ENCODE measurements at regions not wholly inside any gene's neighbourhood (a gene's known extent, or its start where the extent isn't known, plus 50 kb on each side); places are given as distances from the start of the nearest gene placed in this dataset.
"Not testable (repeated sequence)": the region's sequence is repeated elsewhere in the genome, so short reads cannot be mapped to it uniquely, and the experiment has no call there.

DNA sequence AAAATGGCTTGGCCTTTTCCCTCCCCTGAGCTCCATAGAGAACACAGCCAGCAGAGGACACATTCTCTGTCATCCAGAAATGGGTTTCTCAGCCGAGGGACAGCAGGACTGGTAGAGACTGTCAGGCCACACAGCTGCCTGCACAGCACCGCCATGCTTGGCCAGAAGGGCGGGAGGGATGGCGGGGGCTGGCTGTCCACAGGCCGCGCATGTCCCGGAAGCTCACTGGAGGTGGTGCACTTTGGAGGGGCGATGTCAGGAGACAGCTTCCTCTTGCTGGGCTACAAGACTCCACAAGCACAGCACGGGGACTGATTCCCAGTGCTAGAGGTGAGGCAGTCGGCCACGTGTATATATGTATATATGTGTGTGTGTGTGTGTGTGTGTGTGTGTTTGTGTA lies 125.3 kb downstream of the GOLGA6L4 start:
- DNase-seq (ENCODE audit: low read depth in 3 of 3): not testable (repeated sequence)

DNA sequence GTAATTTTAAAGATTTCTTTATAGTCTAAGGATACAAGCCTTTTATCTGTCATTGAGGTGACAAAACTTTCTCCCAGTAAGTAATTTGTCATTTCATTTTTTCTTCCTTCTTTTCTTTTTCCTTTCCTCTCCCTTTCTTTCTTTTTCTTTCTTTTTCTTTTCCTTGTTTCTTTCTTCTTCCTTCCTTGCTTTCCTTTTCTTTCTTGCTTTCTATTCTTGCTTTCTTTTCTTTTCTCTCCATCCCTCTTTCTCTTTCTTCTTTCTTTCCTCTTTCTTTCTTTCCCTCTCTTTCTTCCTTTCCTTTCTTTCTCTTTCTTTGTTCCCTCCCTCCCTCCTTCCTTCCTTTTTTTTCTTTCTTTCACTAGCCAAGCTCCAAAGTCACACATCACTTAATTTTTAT lies 148.8 kb downstream of the GOLGA6L4 start:
- not testable (repeated sequence) for DNase-seq (ENCODE audit: low read depth in 3 of 3)

DNA sequence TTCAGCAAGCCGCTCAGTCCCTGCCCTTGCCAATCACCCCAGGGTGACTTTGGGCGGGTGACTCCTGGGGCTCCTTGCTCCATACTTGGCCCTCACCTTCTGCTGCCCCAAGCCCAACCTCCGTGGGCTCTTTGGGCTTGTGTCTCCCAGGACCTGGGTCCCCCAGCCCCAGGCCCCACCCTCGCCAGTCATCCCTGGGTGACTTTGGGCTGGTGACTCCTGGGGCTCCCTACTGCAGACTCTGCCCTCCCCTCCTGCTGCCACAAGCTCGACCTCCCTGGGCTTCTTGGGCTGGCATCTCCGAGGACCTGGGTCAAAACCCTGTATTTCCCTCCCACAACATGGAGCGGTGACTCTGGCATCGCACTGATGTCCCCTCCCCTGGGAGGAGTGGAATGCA lies 151.5 kb downstream of the GOLGA6L4 start:
- DNase-seq (ENCODE audit: low read depth in 3 of 3): no peak

DNA sequence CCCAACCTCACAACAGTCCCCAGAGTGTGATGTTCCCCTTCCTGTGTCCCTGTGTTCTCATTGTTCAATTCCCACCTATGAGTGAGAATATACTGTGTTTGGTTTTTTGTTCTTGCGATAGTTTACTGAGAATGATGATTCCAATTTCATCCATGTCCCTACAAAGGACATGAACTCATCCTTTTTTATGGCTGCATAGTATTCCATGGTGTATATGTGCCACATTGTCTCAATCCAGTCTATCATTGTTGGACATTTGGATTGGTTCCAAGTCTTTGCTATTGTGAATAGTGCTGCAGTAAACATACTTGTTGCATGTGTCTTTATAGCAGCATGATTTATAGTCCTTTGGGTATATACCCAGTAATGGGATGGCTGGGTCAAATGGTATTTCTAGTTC lies 152.6 kb downstream of the GOLGA6L4 start:
- DNase-seq (ENCODE audit: low read depth in 3 of 3): not testable (repeated sequence)

DNA sequence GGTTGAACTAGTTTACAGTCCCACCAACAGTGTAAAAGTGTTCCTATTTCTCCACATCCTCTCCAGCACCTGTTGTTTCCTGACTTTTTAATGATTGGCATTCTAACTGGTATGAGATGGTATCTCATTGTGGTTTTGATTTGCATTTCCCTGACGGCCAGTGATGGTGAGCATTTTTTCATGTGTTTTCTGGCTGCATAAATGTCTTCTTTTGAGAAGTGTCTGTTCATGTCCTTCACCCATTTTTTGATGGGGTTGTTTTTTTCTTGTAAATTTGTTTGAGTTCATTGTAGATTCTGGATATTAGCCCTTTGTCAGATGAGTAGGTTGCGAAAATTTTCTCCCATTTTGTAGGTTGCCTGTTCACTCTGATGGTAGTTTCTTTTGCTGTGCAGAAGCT lies 153.1 kb downstream of the GOLGA6L4 start:
- DNase-seq (ENCODE audit: low read depth in 3 of 3): not testable (repeated sequence)

DNA sequence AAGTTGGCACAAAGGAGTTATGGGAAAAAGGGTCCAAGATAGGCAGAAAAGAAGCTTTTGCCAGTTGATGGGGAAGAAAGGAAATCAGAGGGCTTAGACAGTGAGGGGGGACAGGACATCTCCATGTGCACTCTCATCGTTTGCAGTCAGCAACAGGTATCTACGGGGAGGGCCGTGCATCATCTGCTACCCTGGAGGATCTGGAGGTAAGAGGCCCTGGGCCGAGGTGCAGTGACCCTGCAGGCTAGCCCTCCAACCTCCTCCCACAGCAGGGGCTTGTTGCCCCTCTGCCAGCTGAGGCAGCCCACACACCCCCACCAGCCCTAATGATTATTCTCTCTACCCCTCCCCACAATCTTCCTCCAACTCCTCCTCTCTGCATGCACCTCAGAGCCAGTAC lies 154.8 kb downstream of the GOLGA6L4 start:
- DNase-seq (ENCODE audit: low read depth in 3 of 3): not testable (repeated sequence)

DNA sequence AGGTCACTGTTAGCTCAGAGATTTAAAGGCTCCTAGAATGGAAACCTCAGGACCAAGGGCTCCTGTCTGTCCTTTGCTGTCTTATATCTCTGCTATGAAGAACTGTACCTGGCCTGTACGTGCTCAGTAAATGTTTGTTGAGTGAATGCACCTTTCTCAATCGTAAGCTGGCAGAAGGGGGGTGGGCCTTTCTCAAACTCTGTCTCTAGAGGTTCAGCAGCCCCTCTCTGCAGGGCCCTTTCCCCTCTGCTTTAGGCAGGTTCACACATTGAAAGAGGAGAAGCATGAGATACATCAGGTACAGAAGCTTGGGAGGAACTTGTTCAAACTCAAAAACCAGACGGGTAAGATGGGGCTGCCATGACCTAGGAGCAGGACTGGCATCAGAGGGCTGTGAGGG lies 155.6 kb downstream of the GOLGA6L4 start:
- no peak for DNase-seq (ENCODE audit: low read depth in 3 of 3)

DNA sequence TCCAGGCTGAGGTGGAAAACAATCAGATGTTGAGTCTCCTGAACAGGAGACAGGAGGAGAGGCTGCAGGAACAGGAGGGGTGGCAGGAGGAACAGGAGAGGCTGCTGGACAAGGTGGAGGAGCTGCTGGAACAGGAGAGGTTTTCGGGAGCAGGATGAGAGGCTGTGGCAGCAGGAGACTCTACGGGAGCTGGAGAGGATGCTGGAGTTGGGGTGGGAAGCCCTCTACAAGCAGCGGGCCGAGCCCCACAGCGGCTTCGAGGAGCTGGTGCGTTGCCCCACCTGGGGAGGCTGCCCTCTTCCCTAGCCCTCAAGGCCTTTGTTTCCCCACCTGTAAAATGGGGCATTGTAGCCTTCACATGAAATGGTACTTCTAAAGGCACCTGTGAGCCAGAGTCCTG lies 156.4 kb downstream of the GOLGA6L4 start:
- DNase-seq (ENCODE audit: low read depth in 3 of 3): not testable (repeated sequence)

DNA sequence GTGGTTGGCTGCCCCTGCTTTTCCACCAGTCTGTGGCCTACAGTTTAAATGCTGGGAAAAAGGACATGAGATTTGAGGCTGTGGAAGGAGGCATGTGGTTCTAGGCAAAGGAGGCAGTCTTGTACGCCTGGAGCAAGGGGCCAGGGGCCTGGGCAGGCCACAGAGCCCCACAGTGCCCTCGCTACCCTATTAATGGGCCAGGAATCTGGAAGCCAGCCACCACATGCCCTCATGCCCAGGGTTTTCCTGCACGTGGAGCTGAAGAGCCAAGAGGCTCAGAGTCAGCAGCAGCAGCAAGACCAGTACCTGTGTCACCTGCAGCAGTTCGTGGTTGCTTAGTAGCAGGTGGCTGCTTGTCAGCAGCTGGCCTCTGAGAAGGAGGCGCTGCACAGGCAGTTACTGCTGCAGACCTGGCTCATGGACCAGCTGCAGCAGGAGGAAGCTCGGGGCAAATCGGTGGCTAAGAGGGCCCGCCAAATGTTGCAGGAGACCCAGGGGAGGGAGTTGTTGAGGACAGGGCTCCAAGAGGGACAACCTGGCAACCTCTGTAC lies 157.9 kb downstream of the GOLGA6L4 start:
- DNase-seq (ENCODE audit: low read depth in 3 of 3): not testable (repeated sequence)

DNA sequence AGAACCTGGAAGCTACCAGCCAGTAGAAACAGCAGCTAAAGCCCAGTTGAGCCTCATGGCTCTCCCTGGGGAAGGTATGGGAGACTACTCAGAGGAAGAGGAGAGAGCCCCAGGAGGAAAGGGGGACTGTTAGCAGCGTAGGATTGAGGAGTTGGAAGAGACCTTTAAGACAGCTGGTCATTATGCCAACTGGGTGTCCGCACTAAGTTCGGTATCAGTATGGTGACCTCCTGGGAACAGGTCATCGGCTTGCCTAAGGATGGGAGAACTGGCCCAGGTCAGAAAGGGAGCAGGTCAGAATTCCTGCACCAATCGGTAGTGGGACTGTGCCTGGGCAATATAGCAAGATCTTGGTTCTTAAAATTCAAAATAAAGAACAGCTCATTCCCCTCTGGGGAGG lies 158.4 kb downstream of the GOLGA6L4 start:
- DNase-seq (ENCODE audit: low read depth in 3 of 3): not testable (repeated sequence)

DNA sequence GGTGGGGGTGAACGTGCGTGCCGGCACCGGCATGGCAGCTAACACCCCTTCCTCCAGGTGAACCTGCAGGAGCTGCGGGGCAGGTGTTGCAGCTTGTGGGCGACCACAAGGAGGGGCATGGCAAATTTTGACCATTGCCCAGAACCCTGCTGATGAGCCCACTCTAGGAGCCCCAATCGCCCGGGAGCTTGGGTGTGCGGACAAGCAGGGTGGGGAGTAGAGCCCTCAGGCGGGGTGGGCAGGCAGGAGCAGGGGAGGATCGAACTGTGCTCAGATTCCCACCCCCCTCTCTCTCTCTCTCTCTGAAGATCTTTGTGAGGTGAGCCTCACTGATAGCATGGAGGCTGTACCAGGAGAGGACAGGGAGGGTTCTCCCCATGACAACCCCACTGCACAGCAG lies 159.8 kb downstream of the GOLGA6L4 start:
- DNase-seq (ENCODE audit: low read depth in 3 of 3): not testable (repeated sequence)

DNA sequence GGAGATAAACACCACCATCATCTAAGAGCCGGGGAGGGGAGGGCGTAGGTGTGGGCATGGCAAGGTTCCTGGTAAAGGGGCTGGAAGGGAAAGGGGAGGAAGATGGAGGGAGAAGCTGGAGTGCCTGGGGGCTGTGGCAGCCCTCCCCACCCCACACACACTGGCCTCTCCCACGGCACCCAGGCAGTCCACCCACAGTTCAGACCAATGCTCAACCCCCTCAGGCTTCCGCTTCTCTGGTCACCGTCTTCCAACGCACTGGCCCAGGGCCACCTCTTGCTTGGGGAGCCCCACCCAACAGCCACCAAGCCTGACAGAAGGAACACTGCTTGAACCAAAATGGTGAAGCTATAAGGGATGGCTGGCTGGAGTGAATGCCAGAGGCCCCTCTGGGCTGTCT lies 160.3 kb downstream of the GOLGA6L4 start:
- not testable (repeated sequence) for DNase-seq (ENCODE audit: low read depth in 3 of 3)

DNA sequence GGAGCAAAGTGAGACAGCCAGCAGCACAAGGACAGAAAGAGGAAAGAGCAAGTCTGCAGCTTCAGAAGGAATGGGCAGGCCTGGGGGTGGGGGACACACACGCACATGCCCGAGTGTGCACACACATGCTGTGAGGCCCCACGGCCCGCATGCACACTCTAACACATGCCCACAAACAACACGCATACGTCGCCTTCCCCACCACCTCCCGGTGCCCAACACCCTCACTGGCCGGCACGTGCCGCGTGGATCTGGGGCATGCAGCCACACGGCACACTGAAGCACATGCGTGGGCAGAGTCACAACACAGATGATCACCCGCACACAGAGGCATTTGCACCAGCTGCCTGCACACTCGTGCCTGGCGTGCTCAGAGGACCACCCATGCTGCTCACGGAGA lies 161.5 kb downstream of the GOLGA6L4 start:
- DNase-seq (ENCODE audit: low read depth in 3 of 3): not testable (repeated sequence)

DNA sequence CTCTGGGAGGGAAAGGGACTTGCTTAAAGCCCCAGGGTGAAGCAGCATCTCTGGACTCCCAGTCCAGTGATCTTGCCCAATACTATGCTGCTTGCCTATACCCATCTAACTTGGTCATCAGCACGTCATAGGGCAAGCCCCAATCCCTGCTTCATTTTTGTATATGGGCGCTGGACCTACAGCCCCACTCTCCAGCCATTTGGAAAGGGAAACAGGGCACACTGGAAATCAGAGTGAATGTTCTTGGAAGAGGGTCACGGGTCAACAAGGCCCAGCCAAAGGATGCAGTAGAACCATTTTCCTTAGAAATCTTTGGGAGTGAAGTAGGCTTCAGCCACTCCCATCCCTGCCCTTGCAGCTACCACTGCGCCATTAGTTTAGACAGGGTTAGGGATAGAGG lies 162.5 kb downstream of the GOLGA6L4 start:
- not testable (repeated sequence) for DNase-seq (ENCODE audit: low read depth in 3 of 3)

DNA sequence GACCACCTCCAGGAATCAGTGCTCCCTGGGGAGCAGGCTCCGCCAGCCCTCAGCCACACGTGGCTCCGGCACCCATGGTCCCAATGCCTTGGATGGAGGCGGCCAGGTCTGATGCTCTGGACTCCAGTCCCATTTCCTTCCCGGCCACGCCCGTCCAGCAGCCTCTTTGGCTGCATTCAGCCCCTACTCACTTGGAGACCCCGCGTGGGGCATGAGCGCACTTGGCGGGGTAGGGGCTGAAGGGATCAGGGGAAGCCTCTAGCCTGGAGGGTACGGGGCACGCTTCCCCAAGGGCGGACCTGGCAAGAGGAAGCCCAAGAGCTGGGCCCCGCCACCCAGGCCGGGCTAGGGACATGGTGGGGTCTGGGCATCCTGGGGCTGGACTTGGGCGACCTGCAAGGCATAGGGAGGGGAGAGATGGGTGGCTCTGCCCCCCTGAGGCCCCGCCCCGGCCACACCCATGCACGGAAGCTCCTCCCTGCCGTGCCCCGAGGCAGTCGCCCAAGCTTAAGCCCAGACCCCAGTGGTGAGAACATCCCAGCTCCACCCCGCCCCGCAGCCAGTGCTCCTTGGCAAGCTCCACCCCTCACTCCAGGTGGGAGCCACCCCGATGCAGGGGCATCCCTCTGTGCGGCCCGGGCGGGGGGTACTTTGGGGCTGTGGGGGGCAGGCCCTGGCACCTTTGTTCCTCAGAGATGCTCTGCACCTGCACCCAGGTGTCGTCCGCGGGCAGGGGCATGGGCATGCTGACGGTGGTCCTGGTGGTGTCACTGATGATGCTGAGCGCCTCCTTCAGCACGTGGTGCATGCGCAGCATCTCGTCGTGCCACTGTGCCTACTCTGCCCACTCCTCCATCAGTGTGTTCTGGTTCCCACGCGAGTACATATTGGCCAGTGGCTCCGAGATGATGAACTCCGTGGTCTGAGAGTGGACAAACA lies 163.5 kb downstream of the GOLGA6L4 start:
- no peak for DNase-seq (ENCODE audit: low read depth in 3 of 3)

DNA sequence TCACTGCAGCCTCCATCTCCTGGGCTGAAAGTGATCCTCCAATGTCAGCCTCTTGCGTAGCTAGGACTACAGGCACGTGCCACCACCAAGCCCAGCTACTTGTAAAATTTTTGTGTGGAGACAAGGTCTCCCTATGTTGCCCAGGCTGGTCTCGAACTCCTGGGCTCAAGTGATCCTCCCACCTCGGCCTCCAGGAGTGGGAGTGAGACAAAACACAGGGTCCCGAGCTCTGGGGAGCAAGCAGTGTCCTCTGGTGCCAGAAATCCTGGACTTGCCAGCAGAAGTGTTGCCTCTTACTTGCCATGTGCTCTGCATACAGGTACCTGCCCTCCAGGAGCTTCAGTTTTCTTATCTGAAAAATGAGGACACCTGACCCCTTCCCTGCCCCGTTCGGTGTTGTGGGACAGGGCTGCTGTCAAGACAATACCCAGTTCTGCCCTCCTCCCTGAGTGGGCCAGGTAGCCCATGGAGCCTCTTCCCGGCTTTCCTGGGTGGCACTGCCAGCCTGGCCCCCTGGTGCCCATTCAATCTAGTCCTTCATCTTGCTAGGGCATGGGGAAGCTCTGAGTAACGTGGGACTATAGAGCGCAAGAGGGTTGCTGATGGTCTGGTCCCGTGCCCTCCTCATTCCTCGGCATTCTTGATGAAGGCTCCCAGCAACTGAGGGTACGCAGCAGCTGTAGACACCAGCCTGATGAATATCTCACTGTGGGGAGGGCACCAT lies 164.6 kb downstream of the GOLGA6L4 start:
- DNase-seq (ENCODE audit: low read depth in 3 of 3): no peak

DNA sequence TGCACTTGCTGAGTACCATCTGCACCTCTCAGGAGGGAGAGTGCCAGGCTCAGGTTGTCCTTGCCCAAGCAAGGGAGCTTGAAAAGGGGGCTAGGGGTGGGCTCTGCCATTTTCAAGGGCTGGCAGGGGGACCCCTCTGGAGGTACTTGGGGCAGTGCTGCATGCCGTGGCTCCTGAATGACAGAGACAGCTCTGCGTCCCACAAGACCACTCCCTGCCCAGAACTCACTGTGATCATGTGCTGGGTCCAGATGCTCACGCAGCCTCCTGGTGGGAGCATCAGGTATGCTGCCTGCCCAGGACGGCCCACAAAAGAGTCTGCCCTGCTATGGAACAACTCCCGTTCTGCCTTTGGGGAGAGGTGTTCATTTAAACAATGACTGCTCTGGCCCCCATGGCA lies 165.2 kb downstream of the GOLGA6L4 start:
- DNase-seq (ENCODE audit: low read depth in 3 of 3): no peak

DNA sequence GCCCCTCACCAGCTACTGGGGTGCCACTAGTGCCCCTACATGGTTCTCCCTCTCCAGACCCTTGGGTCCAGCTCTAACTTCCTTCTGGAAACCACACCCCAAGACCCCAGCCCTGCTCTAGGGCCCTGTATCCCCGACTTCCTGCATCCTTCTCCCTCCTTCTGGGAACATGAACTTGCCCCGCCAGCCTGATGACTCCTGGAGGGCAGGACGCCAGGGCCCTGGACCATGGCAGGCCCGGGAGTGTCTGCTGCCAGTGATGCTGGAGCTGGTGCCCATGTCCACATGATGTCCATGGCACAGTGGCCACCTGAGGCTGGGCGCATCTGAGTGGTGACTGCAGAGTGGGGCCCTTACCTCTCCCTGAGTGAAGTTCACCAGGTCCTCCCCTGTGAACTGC lies 165.9 kb downstream of the GOLGA6L4 start:
- DNase-seq (ENCODE audit: low read depth in 3 of 3): not testable (repeated sequence)

DNA sequence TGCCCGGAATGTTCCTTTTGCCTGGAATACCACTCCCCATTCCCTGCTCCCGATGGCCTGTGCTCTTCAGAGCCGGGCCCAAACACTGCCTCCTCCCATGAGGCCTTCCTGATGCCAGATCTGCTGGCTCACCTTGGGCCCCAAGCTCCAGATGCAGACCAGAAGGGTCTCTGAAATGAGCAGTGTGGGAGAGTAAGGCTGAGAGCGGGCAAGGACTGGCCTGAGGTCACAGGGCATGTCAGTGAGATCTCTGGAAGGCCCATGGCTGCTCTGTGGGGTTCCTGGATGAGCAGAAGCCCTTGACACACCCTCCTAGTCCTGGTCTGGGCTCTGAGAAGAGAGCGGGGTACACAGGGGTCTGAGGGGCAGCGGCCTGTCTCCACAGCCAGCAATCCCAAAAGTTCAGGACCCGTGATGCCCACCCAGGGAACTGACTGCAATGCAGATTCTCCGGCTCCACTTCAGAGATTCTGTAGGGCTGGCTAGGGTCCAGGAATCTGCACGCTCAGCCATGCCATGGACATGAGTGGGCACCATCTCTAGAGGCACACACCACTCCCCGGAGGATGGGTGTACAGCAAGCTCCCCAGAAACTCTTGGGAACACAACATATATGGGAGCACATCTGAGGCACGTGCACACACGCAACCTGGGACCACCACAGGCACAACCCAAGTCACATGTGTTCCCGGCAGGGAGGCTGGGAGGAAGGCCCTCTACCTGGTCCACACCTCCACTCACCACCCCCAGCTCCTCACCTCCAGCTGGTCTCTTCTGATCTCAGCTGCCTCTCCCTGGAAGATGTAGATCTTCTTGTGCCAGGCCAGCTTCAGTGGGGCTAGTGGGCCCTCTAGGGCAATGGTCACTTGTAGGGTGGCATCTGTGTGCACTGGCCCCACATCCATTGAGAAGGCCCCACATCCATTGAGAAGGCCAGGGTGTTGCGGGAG lies 166.6 kb downstream of the GOLGA6L4 start:
- not testable (repeated sequence) for DNase-seq (ENCODE audit: low read depth in 3 of 3)

DNA sequence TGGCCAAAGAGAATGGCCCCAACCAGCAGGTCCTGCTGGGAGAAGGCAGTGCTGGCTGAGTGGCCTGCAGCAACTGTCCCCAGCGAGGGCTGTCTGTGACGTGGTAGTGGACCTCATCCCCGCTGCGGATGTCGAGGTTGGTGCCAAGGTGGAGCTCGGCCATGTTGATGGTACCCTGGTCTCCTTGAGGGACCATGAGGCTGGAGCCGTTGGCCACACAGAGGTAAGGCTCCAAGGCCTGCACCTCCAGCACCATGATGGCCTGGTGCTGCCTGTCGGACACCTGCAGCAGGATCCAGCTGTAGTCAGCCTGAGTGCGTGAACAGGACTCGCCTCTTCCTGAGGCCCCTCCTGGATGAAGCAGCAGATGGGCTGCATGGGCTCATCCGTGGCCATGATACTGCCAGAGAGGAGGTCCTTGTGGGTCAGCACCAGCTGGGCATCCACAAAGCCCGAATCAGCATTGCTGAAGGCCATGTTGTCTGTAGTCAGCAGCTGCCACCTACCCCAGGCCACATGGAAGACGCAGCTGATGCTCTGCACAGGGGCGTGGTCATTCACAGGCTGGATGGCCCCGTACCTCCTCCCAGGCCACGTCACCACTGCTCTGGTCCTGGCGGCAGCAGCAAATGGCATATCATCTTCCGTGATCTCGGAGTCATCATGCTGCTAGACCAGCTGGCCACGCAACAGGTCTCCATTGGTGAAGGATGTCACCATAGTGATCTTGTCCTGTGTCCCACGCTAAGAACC lies 167.5 kb downstream of the GOLGA6L4 start:
- DNase-seq (ENCODE audit: low read depth in 3 of 3): no peak

DNA sequence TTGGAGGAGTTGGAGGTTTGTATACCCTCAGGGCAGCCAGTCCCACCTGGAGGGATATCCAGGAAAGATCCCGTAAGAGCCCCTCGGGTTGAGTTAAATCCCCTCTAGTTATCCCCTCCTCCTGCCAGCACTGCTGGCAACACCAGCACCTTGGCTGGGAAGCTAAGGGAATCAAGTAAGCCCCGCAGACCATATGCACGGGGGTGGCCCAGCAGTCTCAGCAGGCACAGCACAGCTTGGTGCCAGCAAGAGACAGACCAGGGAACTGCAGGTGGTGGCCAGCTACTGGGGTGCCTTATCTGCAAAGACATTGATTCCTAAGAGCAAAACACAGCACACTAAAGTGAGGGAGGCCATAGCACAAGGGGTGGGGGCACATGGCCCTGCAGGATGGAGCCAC lies 173.8 kb downstream of the GOLGA6L4 start:
- DNase-seq (ENCODE audit: low read depth in 3 of 3): not testable (repeated sequence)

All from stimulated activated CD4-positive, alpha-beta T cell treated with anti-CD3 and anti-CD28 coated beads, TNF-alpha, amount 100 ng/mL, for 48 hours (primary cell).